ENCODE measurements at regions not wholly inside any gene's neighbourhood (a gene's known extent, or its start where the extent isn't known, plus 50 kb on each side); places are given as distances from the start of the nearest gene placed in this dataset.

DNA sequence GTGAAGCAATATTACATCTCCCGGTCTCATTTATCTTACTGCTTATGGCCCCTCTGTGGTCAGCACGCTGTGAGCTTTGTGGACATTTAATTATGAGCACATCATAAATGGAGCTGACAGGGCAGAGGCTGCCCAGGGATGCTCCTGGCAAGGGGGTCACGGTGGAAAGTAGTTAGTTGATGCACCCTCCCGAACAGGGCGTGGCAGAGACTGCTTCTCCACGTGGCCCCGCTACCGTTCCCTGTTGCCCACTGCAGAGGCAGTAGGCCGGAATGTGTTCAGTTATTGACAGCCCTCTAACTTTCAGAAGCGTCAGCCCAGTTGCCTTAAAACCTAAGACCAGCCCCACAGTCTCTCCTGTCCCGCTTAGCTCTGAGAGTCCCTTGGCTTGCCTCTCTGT, 180.3 kb upstream of the ZNF507 start:
- Histone ChIP-seq H3K9me3 (ENCODE audit: insufficient read depth, low read depth, low read length) (no peaks in the 10 kb centered on the region), H3K27ac (ENCODE audit: low read depth, low read length) (no peak overlapping the region), H3K4me3 (ENCODE audit: low read length) (no peak overlapping the region), H3K36me3 (ENCODE audit: insufficient read depth, low read length) (no peaks in the 10 kb centered on the region), H3K27me3 (ENCODE audit: insufficient read depth, low read length) (no peaks in the 10 kb centered on the region), H3K9ac (ENCODE audit: low read depth, low read length) (no peak overlapping the region), H3K4me1 (ENCODE audit: insufficient read depth, low read length) (no peaks in the 10 kb centered on the region)
- WGBS, result 85% methylated on average over 11 of the region's 11 CpGs

DNA sequence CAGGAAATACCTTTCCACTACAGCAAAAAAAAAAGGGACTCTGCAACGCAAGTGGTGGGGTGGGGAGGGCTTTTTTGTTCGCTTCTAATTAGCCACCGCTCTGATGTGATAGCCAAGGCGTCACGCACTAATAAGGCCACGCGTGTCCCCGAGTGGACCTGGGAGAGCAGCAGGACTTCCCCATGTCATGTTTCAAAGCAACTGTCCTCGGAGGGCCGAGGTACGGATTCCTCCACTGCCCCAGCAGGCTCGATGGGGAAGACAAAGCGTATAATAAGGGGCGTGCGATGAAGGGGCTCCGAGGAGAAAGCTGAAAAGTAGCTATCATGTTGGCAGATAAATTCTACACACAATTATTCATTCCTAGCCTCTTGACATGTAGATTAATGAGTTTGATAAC, 179.7 kb upstream of the ZNF507 start:
- H3K27me3 ChIP-seq (ENCODE audit: insufficient read depth, low read length), result no peaks in the 10 kb centered on the region
- no peaks in the 10 kb centered on the region for H3K4me1 ChIP-seq (ENCODE audit: insufficient read depth, low read length)
- no peaks in the 10 kb centered on the region for H3K9me3 ChIP-seq (ENCODE audit: insufficient read depth, low read depth, low read length)
- 91% methylated on average over 16 of the region's 16 CpGs for WGBS
- H3K4me3 ChIP-seq (ENCODE audit: low read length), result no peak overlapping the region
- no peak overlapping the region for H3K27ac ChIP-seq (ENCODE audit: low read depth, low read length)
- H3K9ac ChIP-seq (ENCODE audit: low read depth, low read length), result no peak overlapping the region
- H3K36me3 ChIP-seq (ENCODE audit: insufficient read depth, low read length), result no peaks in the 10 kb centered on the region

DNA sequence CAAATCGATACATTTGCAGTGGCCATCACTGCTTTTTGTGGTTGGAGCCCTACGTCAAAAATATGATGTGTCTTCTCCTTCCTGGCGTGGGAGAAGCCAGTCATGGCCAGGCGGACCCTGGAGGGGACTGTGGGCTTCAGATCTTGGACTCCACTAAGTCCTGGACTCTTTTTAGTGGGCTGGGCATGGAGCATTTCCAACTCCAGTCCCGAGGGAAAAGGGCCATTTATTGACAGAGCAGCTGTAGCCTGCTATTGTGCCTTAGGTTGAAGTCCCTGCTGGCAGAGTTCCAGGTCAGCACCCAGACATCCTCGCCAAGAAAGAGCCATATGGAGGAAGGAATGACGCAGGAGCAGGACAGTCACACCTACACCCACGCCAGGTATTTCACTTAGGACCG, 179.2 kb upstream of the ZNF507 start:
- no peak overlapping the region for H3K9ac ChIP-seq (ENCODE audit: low read depth, low read length)
- no peaks in the 10 kb centered on the region for H3K4me1 ChIP-seq (ENCODE audit: insufficient read depth, low read length)
- no peaks in the 10 kb centered on the region for H3K27me3 ChIP-seq (ENCODE audit: insufficient read depth, low read length)
- WGBS, result 89% methylated on average over 9 of the region's 9 CpGs
- no peaks in the 10 kb centered on the region for H3K36me3 ChIP-seq (ENCODE audit: insufficient read depth, low read length)
- no peak overlapping the region for H3K27ac ChIP-seq (ENCODE audit: low read depth, low read length)
- H3K9me3 ChIP-seq (ENCODE audit: insufficient read depth, low read depth, low read length), result no peaks in the 10 kb centered on the region
- H3K4me3 ChIP-seq (ENCODE audit: low read length), result no peak overlapping the region

DNA sequence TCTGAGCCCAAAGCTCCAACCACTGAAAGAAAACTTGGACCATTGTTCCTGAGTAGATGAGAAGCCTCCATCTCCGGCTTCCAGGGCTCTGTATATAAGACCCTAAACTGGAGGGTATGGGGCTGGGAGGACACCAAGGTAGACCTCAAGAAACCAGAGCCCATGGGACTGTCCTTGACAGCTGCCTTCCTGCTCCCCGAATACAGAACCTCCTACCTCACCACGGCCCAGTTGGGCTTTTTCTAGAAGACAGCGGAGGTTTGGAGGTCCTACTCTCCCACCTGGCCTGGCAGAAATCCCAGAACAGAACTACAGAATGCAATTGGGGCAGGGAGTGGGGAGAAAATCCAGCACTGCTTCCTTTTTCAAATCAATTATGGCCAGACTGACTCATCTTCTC, 177.3 kb upstream of the ZNF507 start:
- Histone ChIP-seq H3K27ac (ENCODE audit: low read depth, low read length) (no peak overlapping the region), H3K4me1 (ENCODE audit: insufficient read depth, low read length) (peaks cover 3% of the 10 kb centered on the region; the same call in 1 of the 2 replicates), H3K27me3 (ENCODE audit: insufficient read depth, low read length) (no peaks in the 10 kb centered on the region), H3K36me3 (ENCODE audit: insufficient read depth, low read length) (no peaks in the 10 kb centered on the region), H3K4me3 (ENCODE audit: low read length) (no peak overlapping the region), H3K9ac (ENCODE audit: low read depth, low read length) (no peak overlapping the region), H3K9me3 (ENCODE audit: insufficient read depth, low read depth, low read length) (no peaks in the 10 kb centered on the region)
- 91% methylated on average over 4 of the region's 4 CpGs for WGBS

DNA sequence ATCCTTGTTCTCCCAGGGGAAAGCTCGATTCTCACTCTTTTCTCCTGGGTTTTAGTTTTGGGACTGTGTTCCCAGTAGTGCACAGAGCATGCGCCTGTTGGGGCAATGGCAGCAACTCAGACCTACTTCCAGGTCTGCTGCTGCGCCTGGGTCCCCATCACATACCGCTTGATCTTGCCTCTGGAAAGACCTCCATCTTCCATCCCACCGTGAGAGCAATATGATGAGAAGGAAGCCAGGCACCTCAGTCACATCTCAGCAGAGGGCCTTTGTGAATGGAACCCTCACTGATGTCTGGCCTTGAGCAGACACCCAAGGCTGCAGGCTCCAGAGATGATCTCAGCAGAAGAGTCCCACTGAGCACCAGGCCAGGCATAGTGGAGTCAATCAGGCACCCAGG, 176.8 kb upstream of the ZNF507 start:
- H3K9ac ChIP-seq (ENCODE audit: low read depth, low read length), result no peak overlapping the region
- H3K36me3 ChIP-seq (ENCODE audit: insufficient read depth, low read length), result no peaks in the 10 kb centered on the region
- WGBS, result 83% methylated on average over 5 of the region's 5 CpGs
- no peak overlapping the region for H3K27ac ChIP-seq (ENCODE audit: low read depth, low read length)
- no peaks in the 10 kb centered on the region for H3K9me3 ChIP-seq (ENCODE audit: insufficient read depth, low read depth, low read length)
- no peak overlapping the region for H3K4me3 ChIP-seq (ENCODE audit: low read length)
- peaks cover 3% of the 10 kb centered on the region; the same call in 1 of the 2 replicates for H3K4me1 ChIP-seq (ENCODE audit: insufficient read depth, low read length)
- no peaks in the 10 kb centered on the region for H3K27me3 ChIP-seq (ENCODE audit: insufficient read depth, low read length)

DNA sequence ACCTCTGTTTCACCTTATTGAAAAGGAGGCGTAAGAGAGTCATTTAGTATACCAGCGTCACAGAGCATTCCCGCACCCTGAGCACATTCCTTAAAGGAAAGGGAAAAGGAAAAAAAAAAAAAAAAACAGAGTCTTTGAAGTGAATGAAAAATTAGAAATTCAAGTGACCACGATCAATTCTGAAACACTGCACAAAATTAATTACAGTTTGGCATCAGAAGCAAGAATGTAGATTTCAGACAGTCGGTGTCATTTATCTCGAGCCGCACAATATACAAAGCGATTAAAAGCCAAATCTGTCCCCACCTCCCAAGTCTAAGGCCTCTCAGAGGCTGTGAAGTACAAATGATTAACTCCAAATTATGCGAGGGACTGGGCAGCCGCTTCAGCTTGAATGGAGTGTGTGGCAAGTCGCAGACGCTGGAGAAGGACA, 173.7 kb upstream of the ZNF507 start:
- Histone ChIP-seq H3K27me3 (ENCODE audit: insufficient read depth, low read length) (no peaks in the 10 kb centered on the region), H3K27ac (ENCODE audit: low read depth, low read length) (no peak overlapping the region)
- 88% methylated on average over 12 of the region's 12 CpGs for WGBS

DNA sequence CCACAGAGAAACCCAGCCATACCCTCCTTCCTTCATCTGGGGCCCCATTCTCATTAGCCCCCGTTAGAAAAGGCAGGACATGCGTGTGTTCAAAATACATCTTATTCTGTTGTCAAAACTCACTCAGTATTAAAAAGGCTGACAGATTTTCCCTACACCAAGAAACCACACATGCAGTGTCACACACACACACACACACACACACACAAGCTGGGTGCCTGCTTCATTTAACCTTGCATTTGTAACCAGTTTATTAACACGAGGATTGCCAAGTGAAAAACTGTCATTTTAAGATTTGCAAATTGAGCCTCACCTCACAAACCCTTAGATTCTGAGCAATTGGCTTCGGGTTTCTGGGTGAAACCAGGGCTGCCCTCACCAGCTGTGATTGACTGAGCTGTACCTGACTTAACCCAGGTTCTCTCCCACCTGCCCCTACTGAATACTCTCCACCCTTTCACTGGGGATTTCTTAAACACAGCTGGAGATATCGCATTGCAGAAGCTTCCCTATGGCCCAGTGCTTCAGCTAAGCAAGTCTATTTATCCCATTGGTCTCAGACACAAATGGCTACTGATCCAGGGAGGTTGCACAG, 172.7 kb upstream of the ZNF507 start:
- Histone ChIP-seq H3K9me3 (ENCODE audit: insufficient read depth, low read depth, low read length) (no peaks in the 10 kb centered on the region), H3K27me3 (ENCODE audit: insufficient read depth, low read length) (no peaks in the 10 kb centered on the region), H3K36me3 (ENCODE audit: insufficient read depth, low read length) (no peaks in the 10 kb centered on the region), H3K4me1 (ENCODE audit: insufficient read depth, low read length) (peaks cover 3% of the 10 kb centered on the region; the same call in 1 of the 2 replicates), H3K9ac (ENCODE audit: low read depth, low read length) (no peak overlapping the region), H3K27ac (ENCODE audit: low read depth, low read length) (no peak overlapping the region; the same call in 1 of the 2 replicates), H3K4me3 (ENCODE audit: low read length) (no peak overlapping the region)
- WGBS, result 82% methylated on average over 5 of the region's 5 CpGs

More for the DNA sequence above, 173.7 kb upstream of the ZNF507 start:
- Histone ChIP-seq H3K9ac (ENCODE audit: low read depth, low read length) (no peak overlapping the region), H3K36me3 (ENCODE audit: insufficient read depth, low read length) (no peaks in the 10 kb centered on the region), H3K9me3 (ENCODE audit: insufficient read depth, low read depth, low read length) (no peaks in the 10 kb centered on the region), H3K4me1 (ENCODE audit: insufficient read depth, low read length) (peaks cover 3% of the 10 kb centered on the region; the same call in 1 of the 2 replicates), H3K4me3 (ENCODE audit: low read length) (no peak overlapping the region)

DNA sequence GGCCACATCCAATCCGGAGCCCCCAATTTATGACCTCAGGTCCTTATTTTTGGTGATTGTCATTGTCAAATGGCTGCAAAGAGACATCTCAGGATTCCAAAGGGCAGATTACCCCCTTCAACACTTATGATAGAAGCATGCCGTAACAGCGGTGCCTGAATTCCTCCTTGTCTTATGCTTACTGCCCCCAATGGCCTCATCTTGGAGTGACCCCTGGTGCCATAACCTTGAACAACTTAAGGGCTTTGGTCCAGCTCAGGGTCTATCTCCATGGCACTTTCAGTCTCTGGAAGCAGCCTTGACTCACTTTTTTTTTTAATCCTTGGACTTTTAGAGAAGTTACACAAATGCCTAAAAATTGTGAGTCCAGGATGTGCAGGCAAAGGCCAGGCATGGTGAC, 171.6 kb upstream of the ZNF507 start:
- H3K9ac ChIP-seq (ENCODE audit: low read depth, low read length), result no peak overlapping the region
- H3K4me3 ChIP-seq (ENCODE audit: low read length), result no peak overlapping the region
- no peaks in the 10 kb centered on the region for H3K27me3 ChIP-seq (ENCODE audit: insufficient read depth, low read length)
- whole genome bisulfite sequencing, result 96% methylated on average over 3 of the region's 3 CpGs
- peaks cover 3% of the 10 kb centered on the region; the same call in 1 of the 2 replicates for H3K4me1 ChIP-seq (ENCODE audit: insufficient read depth, low read length)
- no peaks in the 10 kb centered on the region for H3K36me3 ChIP-seq (ENCODE audit: insufficient read depth, low read length)
- no peaks in the 10 kb centered on the region for H3K9me3 ChIP-seq (ENCODE audit: insufficient read depth, low read depth, low read length)
- H3K27ac ChIP-seq (ENCODE audit: low read depth, low read length), result no peak overlapping the region

DNA sequence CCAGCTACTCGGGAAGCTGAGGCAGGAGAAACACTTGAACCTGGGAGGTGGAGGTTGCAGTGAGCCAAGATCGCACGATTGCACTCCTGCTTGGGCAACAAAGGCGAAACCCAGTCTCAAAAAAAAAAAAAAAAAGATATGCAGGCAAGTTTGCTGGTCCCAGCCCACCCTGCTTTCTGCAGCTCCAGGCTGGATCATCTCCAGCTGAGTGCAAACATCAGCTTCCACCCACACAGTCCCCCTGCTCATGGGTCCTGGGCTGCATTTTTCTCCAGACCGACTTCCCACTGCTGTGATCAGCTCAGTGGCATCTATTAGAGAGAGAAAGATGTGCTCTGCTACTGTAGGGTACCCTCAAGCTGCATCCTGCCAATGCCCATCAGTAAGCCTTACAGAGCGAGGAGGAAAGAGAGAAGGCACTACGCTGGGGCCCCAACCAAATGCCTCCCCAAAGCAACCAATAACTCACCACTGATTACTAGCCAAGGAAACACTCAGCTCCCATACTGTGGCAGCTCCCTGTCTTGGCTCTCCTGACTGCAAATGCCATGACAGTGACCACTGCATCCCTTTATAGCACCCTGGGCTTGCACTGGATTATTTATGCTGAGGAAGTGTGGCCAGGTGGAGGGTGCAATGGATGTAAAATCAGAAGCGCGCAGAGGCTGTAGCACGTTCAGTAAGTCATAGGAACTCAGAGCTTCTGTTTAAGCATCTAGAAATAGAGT, 170.9 kb upstream of the ZNF507 start:
- no peaks in the 10 kb centered on the region for H3K36me3 ChIP-seq (ENCODE audit: insufficient read depth, low read length)
- 93% methylated on average over 9 of the region's 10 CpGs for WGBS
- H3K4me3 ChIP-seq (ENCODE audit: low read length), result no peak overlapping the region
- no peak overlapping the region for H3K27ac ChIP-seq (ENCODE audit: low read depth, low read length)
- no peaks in the 10 kb centered on the region for H3K27me3 ChIP-seq (ENCODE audit: insufficient read depth, low read length)
- H3K4me1 ChIP-seq (ENCODE audit: insufficient read depth, low read length), result peaks cover 3% of the 10 kb centered on the region; the same call in 1 of the 2 replicates
- H3K9me3 ChIP-seq (ENCODE audit: insufficient read depth, low read depth, low read length), result no peaks in the 10 kb centered on the region
- H3K9ac ChIP-seq (ENCODE audit: low read depth, low read length), result no peak overlapping the region

DNA sequence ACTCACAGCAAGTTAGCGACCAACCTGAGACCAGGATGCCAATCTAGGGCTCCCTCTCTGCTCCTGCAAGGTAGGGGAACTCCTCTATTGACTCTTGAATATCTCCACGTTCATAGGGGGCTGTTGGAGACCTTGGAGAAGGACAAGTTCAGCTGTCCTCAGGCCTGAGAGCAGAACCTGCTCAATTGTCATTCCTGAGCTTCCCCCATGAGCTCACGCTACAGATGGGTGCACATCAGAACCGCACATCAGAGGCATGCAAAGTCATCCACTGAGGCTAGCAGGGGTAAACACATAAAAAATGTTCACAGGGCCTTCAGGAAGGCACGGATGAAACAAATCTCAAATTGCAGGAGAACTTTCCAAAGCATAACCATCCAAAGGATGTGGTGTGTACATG, 168.8 kb upstream of the ZNF507 start:
- H3K36me3 ChIP-seq (ENCODE audit: insufficient read depth, low read length), result no peaks in the 10 kb centered on the region
- no peaks in the 10 kb centered on the region for H3K9me3 ChIP-seq (ENCODE audit: insufficient read depth, low read depth, low read length)
- no peak overlapping the region for H3K27ac ChIP-seq (ENCODE audit: low read depth, low read length)
- no peaks in the 10 kb centered on the region for H3K27me3 ChIP-seq (ENCODE audit: insufficient read depth, low read length)
- H3K4me1 ChIP-seq (ENCODE audit: insufficient read depth, low read length), result peaks cover 3% of the 10 kb centered on the region; the same call in 1 of the 2 replicates
- no peak overlapping the region for H3K9ac ChIP-seq (ENCODE audit: low read depth, low read length)
- H3K4me3 ChIP-seq (ENCODE audit: low read length), result no peak overlapping the region
- WGBS, result 86% methylated on average over 5 of the region's 5 CpGs

DNA sequence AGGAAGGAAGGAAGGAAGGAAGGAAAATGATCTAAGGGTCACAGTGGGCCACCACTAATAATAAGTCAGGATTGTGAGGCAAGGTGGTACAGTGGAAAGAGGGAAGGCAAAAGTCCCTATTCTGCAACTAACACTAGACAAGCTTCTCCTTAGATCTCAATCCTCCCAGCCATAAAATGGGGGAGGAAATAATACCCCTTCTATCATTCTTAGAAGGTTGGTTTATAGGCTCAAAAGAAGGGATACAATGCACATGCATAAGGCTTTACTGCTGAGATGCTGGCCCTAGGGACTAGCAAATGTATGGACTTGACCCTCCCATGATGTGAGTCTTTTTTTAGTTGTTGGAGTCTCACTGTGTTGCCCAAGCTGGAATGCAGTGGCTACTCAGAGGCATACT, 167.7 kb upstream of the ZNF507 start:
- Histone ChIP-seq H3K27ac (ENCODE audit: low read depth, low read length) (no peak overlapping the region), H3K4me1 (ENCODE audit: insufficient read depth, low read length) (peaks cover under 1% of the 10 kb centered on the region; the same call in 1 of the 2 replicates), H3K9ac (ENCODE audit: low read depth, low read length) (no peak overlapping the region), H3K4me3 (ENCODE audit: low read length) (no peak overlapping the region), H3K36me3 (ENCODE audit: insufficient read depth, low read length) (no peaks in the 10 kb centered on the region), H3K27me3 (ENCODE audit: insufficient read depth, low read length) (no peaks in the 10 kb centered on the region), H3K9me3 (ENCODE audit: insufficient read depth, low read depth, low read length) (no peaks in the 10 kb centered on the region)
